Stomach (tissue), 8 donors: ENCODE measurements at regions not wholly inside any gene's neighbourhood (a gene's known extent, or its start where the extent isn't known, plus 50 kb on each side); places are given as distances from the start of the nearest gene placed in this dataset.

Experiments used
- DNase-seq, 2 donors: peaks; one replicate each; pipeline versions ENCODE4 v3.0.0 to v3.0.0-alpha.2; 2013 to 2019
- H3K27ac ChIP-seq, 5 donors: fragments of 200-600 bp in 4 of 5; sonication (generic) in 4 of 5; one replicate each; pipeline ENCODE4 v1.5.1; 2013 to 2019; ENCODE audit warnings: mild to moderate bottlenecking in 1 of 5, moderate library complexity in 1 of 5
- H3K27me3 ChIP-seq, 3 donors: fragments of 200-600 bp; sonication (generic); one replicate each; pipeline ENCODE4 v1.5.1; 2017 to 2019; ENCODE audit warnings: mixed run types in 1 of 3
- H3K36me3 ChIP-seq, 4 donors: fragments of 200-600 bp; sonication (generic); 1 replicate in 3 of 4; 2 replicates in 1 of 4; pipeline ENCODE4 v1.5.1; 2016 to 2019
- H3K4me1 ChIP-seq, 4 donors: fragments of 200-600 bp; sonication (generic); one replicate each; pipeline ENCODE4 v1.5.1; 2016 to 2019
- H3K4me3 ChIP-seq, 4 donors: fragments of 200-600 bp; sonication (generic) in 3 of 4; one replicate each; pipeline ENCODE4 v1.5.1; 2016 to 2019; ENCODE audit warnings: mild to moderate bottlenecking in 1 of 4
- H3K9me3 ChIP-seq, 4 donors: fragments of 200-600 bp; sonication (generic); one replicate each; pipeline ENCODE4 v1.5.1; 2016 to 2019
- CTCF ChIP-seq, 7 experiments: fragments of 450-650 bp in 4 of 7; fragments of 200-600 bp in 3 of 7; sonication (generic) in 3 of 7; IDR thresholded peaks; one replicate each; pipeline ENCODE4 v1.5.1; 2016 to 2019; ENCODE audit warnings: antibody characterized with exemption in 7 of 7, control low read depth in 2 of 7, mild to moderate bottlenecking in 1 of 7
- EP300 ChIP-seq: sonication (generic); formaldehyde crosslinking; IDR thresholded peaks from one replicate; pipeline ENCODE4 v1.6.1; 2017; ENCODE audit warnings: antibody characterized with exemption
- POLR2A ChIP-seq, 4 donors: fragments of 450-650 bp; IDR thresholded peaks; one replicate each; pipeline ENCODE4 v1.6.1; 2016; ENCODE audit warnings: antibody characterized with exemption in 4 of 4, control low read depth in 2 of 4, mild to moderate bottlenecking in 1 of 4, moderate library complexity in 1 of 4
- POLR2AphosphoS5 ChIP-seq, 3 donors: sonication (generic); formaldehyde crosslinking; IDR thresholded peaks; one replicate each; pipeline ENCODE4 v1.6.1; 2016; ENCODE audit warnings: antibody characterized with exemption in 3 of 3
- WGBS, 5 donors: extraction: QIAGEN DNeasy Blood & Tissue Kit in 3 of 5; methylation state at CpG; one replicate each; pipeline versions ENCODE4 v1.1.5 to v1.1.7; 2013 to 2018; 5-methylcytosine and 5-hydroxymethylcytosine counted together
- intact Hi-C: fragments of 100-400 bp; cut with DNase I; formaldehyde crosslinking; loops from one replicate; pipeline ENCODE4 v1.15.1; 2023; ENCODE audit warnings: low total_unique reads
- donor health status: healthy with polysubstance abuse.
- donor health status: Bipolar disorder and iron deficiency.
- donor health status: healthy.

DNA sequence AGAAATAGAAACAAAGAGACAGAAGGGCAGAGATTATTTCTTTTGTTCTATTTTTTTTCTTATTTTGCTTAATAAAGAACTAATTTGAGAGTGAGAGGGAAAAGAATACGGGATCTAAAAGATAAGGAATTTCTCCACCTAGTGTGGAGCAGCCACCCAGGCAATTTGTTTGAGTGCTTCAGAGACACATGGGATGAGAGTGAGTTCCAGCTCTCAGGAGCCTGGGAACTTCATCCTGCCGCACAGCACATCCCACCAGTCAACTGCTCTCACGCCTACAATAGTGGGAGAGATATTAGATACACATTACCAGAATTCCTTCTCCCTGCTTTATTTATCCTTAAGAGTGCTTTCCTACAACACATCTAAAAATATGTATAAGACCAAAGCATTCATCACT is 946.4 kb downstream of the PDHA2 start:
- Histone ChIP-seq H3K36me3 (no peaks in the 10 kb centered on the region), H3K27me3 (no peaks in the 10 kb centered on the region), H3K9me3 (no peaks in the 10 kb centered on the region), H3K4me3 (no peak overlapping the region), H3K4me1 (no peaks in the 10 kb centered on the region), H3K27ac (no peak overlapping the region)
- DNase-seq: no peak
- TF ChIP-seq EP300: no peak
- TF ChIP-seq POLR2AphosphoS5 (IDR thresholded peaks at IDR 0.05): no peak
- TF ChIP-seq POLR2A (IDR thresholded peaks at IDR 0.05): no peak
- no peak for TF ChIP-seq CTCF (IDR thresholded peaks at IDR 0.05)
- WGBS, 5 donors: 49 to 67% (median 61%) methylated on average over 3 of the region's 3 CpGs
- intact Hi-C loops: no loop called here

DNA sequence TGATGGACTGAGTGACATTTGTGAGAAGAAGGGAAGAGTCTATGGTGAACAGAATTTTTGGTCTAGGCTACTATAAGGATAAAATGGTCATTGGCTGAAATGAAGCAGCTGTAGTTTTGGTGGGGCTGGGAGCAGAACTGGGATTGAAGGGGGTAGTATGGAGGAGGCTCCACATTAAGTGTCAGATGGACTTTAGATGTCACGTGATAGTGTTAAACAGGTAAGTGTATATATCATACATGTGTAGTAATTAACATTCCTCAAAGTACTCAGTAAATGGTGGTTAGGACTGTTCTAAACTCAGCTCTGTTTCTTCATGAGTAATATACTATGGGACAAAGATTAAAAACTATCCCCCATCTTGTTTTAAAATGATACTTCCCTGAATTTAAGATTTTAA is 947.9 kb downstream of the PDHA2 start:
- Histone ChIP-seq H3K4me1 (no peaks in the 10 kb centered on the region), H3K27ac (no peak overlapping the region), H3K27me3 (no peaks in the 10 kb centered on the region), H3K9me3 (no peaks in the 10 kb centered on the region), H3K36me3 (no peaks in the 10 kb centered on the region), H3K4me3 (no peak overlapping the region)
- no peak for TF ChIP-seq EP300
- no peak for TF ChIP-seq CTCF (IDR thresholded peaks at IDR 0.05)
- TF ChIP-seq POLR2AphosphoS5 (IDR thresholded peaks at IDR 0.05): no peak
- TF ChIP-seq POLR2A (IDR thresholded peaks at IDR 0.05): no peak
- WGBS, 5 donors: 77 to 97% (median 87%) methylated on average over 1 of the region's 1 CpG
- DNase-seq: no peak
- intact Hi-C loops: no loop called here

- intact Hi-C loops: no loop called here
- no peak overlapping the region for H3K27ac ChIP-seq
Measured at GRCh38 chr4:96809563-96809962, 969.7 kb downstream of the PDHA2 start.

GRCh38 chr4:96827086-96827485 is 987.2 kb downstream of the PDHA2 start:
- intact Hi-C loops: no loop called here
- no peak for TF ChIP-seq POLR2A (IDR thresholded peaks at IDR 0.05)
- TF ChIP-seq CTCF (IDR thresholded peaks at IDR 0.05): no peak
- no peak for TF ChIP-seq EP300
- no peak for TF ChIP-seq POLR2AphosphoS5 (IDR thresholded peaks at IDR 0.05)
- Histone ChIP-seq H3K27me3 (no peaks in the 10 kb centered on the region), H3K9me3 (no peaks in the 10 kb centered on the region), H3K4me3 (no peak overlapping the region), H3K4me1 (no peaks in the 10 kb centered on the region), H3K27ac (no peak overlapping the region), H3K36me3 (no peaks in the 10 kb centered on the region)
- peak in 1 of 2 donors; percentile 23 for DNase-seq
- WGBS, 5 donors: 61 to 80% (median 70%) methylated on average over 4 of the region's 4 CpGs

More at GRCh38 chr4:96809563-96809962, 969.7 kb downstream of the PDHA2 start:
- TF ChIP-seq POLR2A (IDR thresholded peaks at IDR 0.05) (no peak), CTCF (IDR thresholded peaks at IDR 0.05) (no peak), EP300 (no peak), POLR2AphosphoS5 (IDR thresholded peaks at IDR 0.05) (no peak)
- Histone ChIP-seq H3K4me3 (no peak overlapping the region), H3K36me3 (no peaks in the 10 kb centered on the region), H3K27me3 (no peaks in the 10 kb centered on the region), H3K4me1 (no peaks in the 10 kb centered on the region), H3K9me3 (peaks cover 0 to 4% (median 0%) of the 10 kb centered on the region in 4 donors)
- 75 to 86% (median 80%) methylated on average over 2 of the region's 2 CpGs for WGBS, 5 donors
- no peak for DNase-seq
